A549 (cell line): ENCODE measurements at regions not wholly inside any gene's neighbourhood (a gene's known extent, or its start where the extent isn't known, plus 50 kb on each side); places are given as distances from the start of the nearest gene placed in this dataset.

ENCODE experiments used
- ATAC-seq, 2 experiments: fragments of 200-7000 bp in 1 of 2; fragments of >200 bp in 1 of 2; cut with Nextera tagmentation in 1 of 2; cut with Tn5 transposase in 1 of 2; 3 replicates each; pipeline versions ENCODE4 v1.8.0 to v1.9.1; 2018 to 2020; ENCODE audit warnings: mild to moderate bottlenecking in 1 of 2, moderate library complexity in 1 of 2
- CTCF ChIA-PET: fragments of 300-600 bp; sonication (Branson Sonifier 250); formaldehyde crosslinking; extraction: SDS; loops from one replicate; lab custom pipeline; 2021; ENCODE audit warnings: antibody characterized with exemption, inconsistent platforms; lab: Yijun Ruan, JAX
- POLR2A ChIA-PET: fragments of 350-600 bp; formaldehyde crosslinking; extraction: SDS; loops from one replicate; lab custom pipeline; 2021; ENCODE audit warnings: antibody characterized with exemption, inconsistent platforms; lab: Yijun Ruan, JAX
- DNase-seq, 2 experiments: peaks; one replicate each; pipeline versions ENCODE4 v3.0.0 to v3.0.0-alpha.2; 2011 to 2016; ENCODE audit warnings: low read depth in 1 of 2, low spot score in 1 of 2
- FAIRE-seq: peaks from 2 replicates; lab custom pipeline; 2011; peaks lifted over from hg19 to GRCh38; lab: Jason Lieb, UNC
- H3K27ac ChIP-seq, 2 experiments: fragments of >200 bp; sonication (Bioruptor Twin); formaldehyde crosslinking; 3 replicates each; pipeline ENCODE4 v1.5.1; 2016 to 2017
- H3K4me1 ChIP-seq: fragments of >200 bp; sonication (Bioruptor Twin); formaldehyde crosslinking; 3 replicates; pipeline ENCODE4 v1.6.1; 2016
- H3K4me2 ChIP-seq: fragments of >200 bp; sonication (Bioruptor Twin); formaldehyde crosslinking; 3 replicates; pipeline ENCODE4 v1.6.1; 2016
- H3K4me3 ChIP-seq: fragments of >200 bp; sonication (Bioruptor Twin); formaldehyde crosslinking; 3 replicates; pipeline ENCODE4 v1.5.1; 2016
- H3K9me3 ChIP-seq: fragments of >200 bp; sonication (Bioruptor Twin); formaldehyde crosslinking; 3 replicates; pipeline ENCODE4 v1.6.1; 2016
- BHLHE40 ChIP-seq: IDR thresholded peaks from 2 replicates; pipeline ENCODE4 v1.6.1; 2012; ENCODE audit warnings: low read depth, low read length, inconsistent platforms
- CBX2 ChIP-seq: fragments of 200-600 bp; sonication (generic); IDR thresholded peaks from 2 replicates; pipeline ENCODE4 v1.6.1; 2016; ENCODE audit warnings: low read depth, mild to moderate bottlenecking, borderline replicate concordance
- CBX8 ChIP-seq: fragments of 200-600 bp; sonication (generic); IDR thresholded peaks from 2 replicates; pipeline ENCODE4 v1.6.1; 2016
- EHMT2 ChIP-seq: fragments of 200-600 bp; sonication (generic); IDR thresholded peaks from 2 replicates; pipeline ENCODE4 v1.6.1; 2016; ENCODE audit warnings: antibody characterized with exemption, low read depth, mild to moderate bottlenecking, moderate library complexity
- ESRRA ChIP-seq: fragments of 150-350 bp; IDR thresholded peaks from 2 replicates; pipeline ENCODE4 v1.6.1; 2014; ENCODE audit warnings: mild to moderate bottlenecking, low read length, borderline replicate concordance
- HDAC2 ChIP-seq: fragments of 200-600 bp; sonication (generic); IDR thresholded peaks from 2 replicates; pipeline ENCODE4 v1.6.1; 2016
- HOXB5 ChIP-seq: fragments of 250-450 bp; sonication (Bioruptor Pico); IDR thresholded peaks from 2 replicates; pipeline ENCODE4 v1.5.0; 2020; ENCODE audit warnings: mild to moderate bottlenecking, moderate library complexity
- JUN ChIP-seq, 2 experiments: fragments of >200 bp; sonication (Bioruptor Twin); formaldehyde crosslinking; IDR thresholded peaks; 2 replicates in 1 of 2; 3 replicates in 1 of 2; pipeline ENCODE4 v1.6.1; 2016 to 2017
- JUNB ChIP-seq: fragments of >200 bp; sonication (Bioruptor Twin); formaldehyde crosslinking; IDR thresholded peaks from 2 replicates; pipeline ENCODE4 v1.6.1; 2016
- MAFK ChIP-seq: fragments of 450-650 bp; IDR thresholded peaks from 2 replicates; pipeline ENCODE4 v1.6.1; 2014; ENCODE audit not compliant: partially characterized antibody
- MAX ChIP-seq: IDR thresholded peaks from 2 replicates; pipeline ENCODE4 v1.6.1; 2012
- MYC ChIP-seq: IDR thresholded peaks from 2 replicates; pipeline ENCODE4 v1.6.1; 2012; ENCODE audit warnings: mild to moderate bottlenecking, inconsistent platforms, low read length, improper control_type of control experiment, borderline replicate concordance
- NPAS2 ChIP-seq: fragments of 250-450 bp; sonication (Bioruptor Pico); IDR thresholded peaks from 2 replicates; pipeline ENCODE4 v1.8.0; 2022; ENCODE audit warnings: mild to moderate bottlenecking, moderate library complexity, borderline replicate concordance
- NR3C1 ChIP-seq: fragments of >200 bp; sonication (Bioruptor Twin); formaldehyde crosslinking; IDR thresholded peaks from 3 replicates; pipeline ENCODE4 v1.6.1; 2017
- PBX3 ChIP-seq: IDR thresholded peaks from 2 replicates; pipeline ENCODE4 v1.6.1; 2012
- POLR2AphosphoS2 ChIP-seq: conservative IDR thresholded peaks from 2 replicates; pipeline ENCODE4 v1.6.1; 2012; ENCODE audit warnings: low read length, improper control_type of control experiment, inconsistent platforms
- RAD21 ChIP-seq, 2 experiments: fragments of >200 bp in 1 of 2; sonication (Bioruptor Twin) in 1 of 2; formaldehyde crosslinking in 1 of 2; IDR thresholded peaks in 1 of 2; conservative IDR thresholded peaks in 1 of 2; 2 replicates in 1 of 2; 3 replicates in 1 of 2; pipeline ENCODE4 v1.6.1; 2012 to 2018; ENCODE audit warnings: inconsistent platforms in 1 of 2
- RCOR1 ChIP-seq: fragments of 150-350 bp; IDR thresholded peaks from 2 replicates; pipeline ENCODE4 v1.6.1; 2014; ENCODE audit warnings: antibody characterized with exemption, low read length, low read depth
- REST ChIP-seq: fragments of 200-600 bp; sonication (generic); IDR thresholded peaks from 2 replicates; pipeline ENCODE4 v1.6.1; 2016; ENCODE audit warnings: antibody characterized with exemption, mild to moderate bottlenecking, moderate library complexity
- TFCP2L1 ChIP-seq: fragments of 250-450 bp; sonication (Bioruptor Pico); IDR thresholded peaks from 2 replicates; pipeline ENCODE4 v1.5.0; 2021; ENCODE audit warnings: mild to moderate bottlenecking
- WGBS: methylation state at CpG from one replicate; pipeline ENCODE4 v1.1.6; 2017; ENCODE audit errors: missing lambda C conversion rate; 5-methylcytosine and 5-hydroxymethylcytosine counted together
- TF ChIP-seq, protein P1 (sequence below): fragments of 250-450 bp; sonication (Bioruptor Pico); IDR thresholded peaks from 2 replicates; pipeline ENCODE4 v1.5.0; 2020; ENCODE audit warnings: low read depth, mild to moderate bottlenecking, moderate library complexity
- TF ChIP-seq, protein P2 (sequence below): IDR thresholded peaks from 2 replicates; pipeline ENCODE4 v1.6.1; 2012; ENCODE audit warnings: low read depth, borderline replicate concordance
- TF ChIP-seq, protein P3 (sequence below): fragments of 250-450 bp; sonication (Bioruptor Pico); IDR thresholded peaks from 2 replicates; pipeline ENCODE4 v1.5.0; 2021; ENCODE audit warnings: mild to moderate bottlenecking, moderate library complexity, borderline replicate concordance

- WGBS, result 95% methylated on average over 3 of the region's 3 CpGs
- DNase-seq (no peak), ATAC-seq (no peak)
- Histone ChIP-seq H3K9me3 (no peaks in the 10 kb centered on the region), H3K4me3 (no peak overlapping the region), H3K27ac (peak overlapping the region in 1 of 2 experiments; percentile 46; a peak in 2 of 6 replicates)
- POLR2A ChIA-PET, result no interaction called here
- no peak for TF ChIP-seq HOXB5
- no peak for TF ChIP-seq BHLHE40
- TF ChIP-seq PBX3, result no peak
- TF ChIP-seq, protein P1, sequence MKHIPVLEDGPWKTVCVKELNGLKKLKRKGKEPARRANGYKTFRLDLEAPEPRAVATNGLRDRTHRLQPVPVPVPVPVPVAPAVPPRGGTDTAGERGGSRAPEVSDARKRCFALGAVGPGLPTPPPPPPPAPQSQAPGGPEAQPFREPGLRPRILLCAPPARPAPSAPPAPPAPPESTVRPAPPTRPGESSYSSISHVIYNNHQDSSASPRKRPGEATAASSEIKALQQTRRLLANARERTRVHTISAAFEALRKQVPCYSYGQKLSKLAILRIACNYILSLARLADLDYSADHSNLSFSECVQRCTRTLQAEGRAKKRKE (CRISPR knock-in tag), result no peak
- no peak for TF ChIP-seq MYC
- no peak for TF ChIP-seq MAX
- TF ChIP-seq, all 56 proteins: peak for 0
- no peak overlapping the region for H3K4me2 ChIP-seq
- peaks cover 18% of the 10 kb centered on the region for H3K4me1 ChIP-seq
- CTCF ChIA-PET, result interaction anchor here (0.7 to 1.1 kb wide), 3 partner anchors 19 to 99 kb away, joined by 3 to 6 read pairs (median 3); no protein-coding TSS in a partner anchor
- FAIRE-seq, result no peak
These were observed 134.5 kb upstream of the MED13L start for GRCh38 chr12:116411977-116412376.

DNA sequence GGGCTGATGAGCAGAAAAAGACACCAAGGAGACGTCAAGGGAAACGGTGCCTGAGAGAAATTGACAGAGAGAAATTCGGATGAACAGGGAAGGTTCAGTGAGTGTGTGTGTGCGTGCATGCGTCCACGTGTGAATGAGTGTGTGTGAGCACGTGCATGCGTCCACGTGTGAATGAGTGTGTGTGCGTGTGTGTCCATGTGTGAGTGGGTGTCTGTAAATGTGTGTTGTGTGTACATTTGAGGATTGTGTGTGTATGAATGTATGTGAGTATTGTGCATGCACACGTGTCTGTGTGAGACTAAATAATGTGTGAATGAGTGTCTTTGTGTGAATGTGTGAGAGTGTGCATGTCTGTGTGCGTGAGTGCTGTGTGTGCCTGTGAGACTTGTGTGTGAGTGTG is 137.4 kb upstream of the MED13L start:
- ChIA-PET POLR2A (no interaction called here), CTCF (no interaction called here)
- ATAC-seq, result no peak
- FAIRE-seq, result no peak
- 84% methylated on average over 12 of the region's 12 CpGs for WGBS
- Histone ChIP-seq H3K4me3 (no peak overlapping the region), H3K27ac (peak overlapping the region in 1 of 2 experiments; percentile 48; a peak in 2 of 6 replicates), H3K4me2 (no peak overlapping the region), H3K4me1 (peaks cover 11% of the 10 kb centered on the region; the same call in 1 of the 3 replicates), H3K9me3 (no peaks in the 10 kb centered on the region)
- DNase-seq, result no peak
- TF ChIP-seq HDAC2 (no peak), NR3C1 (no peak), RAD21 (conservative IDR thresholded peaks at IDR 0.05 in 1 of 2, IDR thresholded peaks at IDR 0.05 in 1 of 2) (no peak), MAFK (no peak), REST (no peak), JUNB (no peak), RCOR1 (no peak), HOXB5 (no peak), ESRRA (no peak), CBX2 (no peak), CBX8 (no peak), NPAS2 (no peak), JUN (IDR thresholded peaks at IDR 0.05) (no peak), POLR2AphosphoS2 (no peak), TFCP2L1 (CRISPR knock-in tag) (no peak), EHMT2 (no peak)
- TF ChIP-seq, protein P2, sequence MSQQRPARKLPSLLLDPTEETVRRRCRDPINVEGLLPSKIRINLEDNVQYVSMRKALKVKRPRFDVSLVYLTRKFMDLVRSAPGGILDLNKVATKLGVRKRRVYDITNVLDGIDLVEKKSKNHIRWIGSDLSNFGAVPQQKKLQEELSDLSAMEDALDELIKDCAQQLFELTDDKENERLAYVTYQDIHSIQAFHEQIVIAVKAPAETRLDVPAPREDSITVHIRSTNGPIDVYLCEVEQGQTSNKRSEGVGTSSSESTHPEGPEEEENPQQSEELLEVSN, result no peak
- TF ChIP-seq, protein P3, sequence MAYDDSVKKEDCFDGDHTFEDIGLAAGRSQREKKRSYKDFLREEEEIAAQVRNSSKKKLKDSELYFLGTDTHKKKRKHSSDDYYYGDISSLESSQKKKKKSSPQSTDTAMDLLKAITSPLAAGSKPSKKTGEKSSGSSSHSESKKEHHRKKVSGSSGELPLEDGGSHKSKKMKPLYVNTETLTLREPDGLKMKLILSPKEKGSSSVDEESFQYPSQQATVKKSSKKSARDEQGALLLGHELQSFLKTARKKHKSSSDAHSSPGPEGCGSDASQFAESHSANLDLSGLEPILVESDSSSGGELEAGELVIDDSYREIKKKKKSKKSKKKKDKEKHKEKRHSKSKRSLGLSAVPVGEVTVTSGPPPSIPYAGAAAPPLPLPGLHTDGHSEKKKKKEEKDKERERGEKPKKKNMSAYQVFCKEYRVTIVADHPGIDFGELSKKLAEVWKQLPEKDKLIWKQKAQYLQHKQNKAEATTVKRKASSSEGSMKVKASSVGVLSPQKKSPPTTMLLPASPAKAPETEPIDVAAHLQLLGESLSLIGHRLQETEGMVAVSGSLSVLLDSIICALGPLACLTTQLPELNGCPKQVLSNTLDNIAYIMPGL (CRISPR knock-in tag), result no peak
